Cardiac muscle cell (in vitro differentiated cells and primary cell): ENCODE measurements at regions not wholly inside any gene's neighbourhood (a gene's known extent, or its start where the extent isn't known, plus 50 kb on each side); places are given as distances from the start of the nearest gene placed in this dataset.

Experiments
- DNase-seq, 2 donors: peaks; one replicate each; pipeline versions ENCODE4 v3.0.0 to v3.0.0-alpha.2; 2010 to 2017; ENCODE audit warnings: low read depth in 1 of 2, low spot score in 1 of 2
- H3K27ac ChIP-seq: fragments of 200-600 bp; sonication (generic); 2 replicates; pipeline ENCODE4 v1.5.1; 2016
- H3K27me3 ChIP-seq: fragments of 200-600 bp; sonication (generic); 2 replicates; pipeline ENCODE4 v1.6.0; 2016; ENCODE audit warnings: control low read depth
- H3K36me3 ChIP-seq: fragments of 200-600 bp; sonication (generic); 2 replicates; pipeline ENCODE4 v1.5.1; 2016; ENCODE audit warnings: control low read depth
- H3K4me1 ChIP-seq: fragments of 200-600 bp; sonication (generic); 2 replicates; pipeline ENCODE4 v1.8.1; 2017; ENCODE audit warnings: low read depth, mild to moderate bottlenecking, mixed run types
- H3K4me3 ChIP-seq: fragments of 200-600 bp; sonication (generic); 2 replicates; pipeline ENCODE4 v1.5.1; 2016; ENCODE audit warnings: mild to moderate bottlenecking
- H3K9me3 ChIP-seq: fragments of 200-600 bp; sonication (generic); 2 replicates; pipeline ENCODE4 v1.5.1; 2017; ENCODE audit warnings: low read depth, mild to moderate bottlenecking, control low read depth
- TF ChIP-seq, protein P1 (sequence below): IDR thresholded peaks from 2 replicates; pipeline ENCODE4 v1.5.1; 2012; ENCODE audit warnings: low read depth, mild to moderate bottlenecking, low read length

GRCh38 chr9:30673132-30673531, 1711.3 kb upstream of the ACO1 start:
- Histone ChIP-seq H3K27me3 (no peaks in the 10 kb centered on the region), H3K27ac (no peak overlapping the region), H3K4me1 (no peaks in the 10 kb centered on the region), H3K36me3 (no peaks in the 10 kb centered on the region), H3K4me3 (no peak overlapping the region), H3K9me3 (no peaks in the 10 kb centered on the region)
- DNase-seq: no peak
- TF ChIP-seq, protein P1, sequence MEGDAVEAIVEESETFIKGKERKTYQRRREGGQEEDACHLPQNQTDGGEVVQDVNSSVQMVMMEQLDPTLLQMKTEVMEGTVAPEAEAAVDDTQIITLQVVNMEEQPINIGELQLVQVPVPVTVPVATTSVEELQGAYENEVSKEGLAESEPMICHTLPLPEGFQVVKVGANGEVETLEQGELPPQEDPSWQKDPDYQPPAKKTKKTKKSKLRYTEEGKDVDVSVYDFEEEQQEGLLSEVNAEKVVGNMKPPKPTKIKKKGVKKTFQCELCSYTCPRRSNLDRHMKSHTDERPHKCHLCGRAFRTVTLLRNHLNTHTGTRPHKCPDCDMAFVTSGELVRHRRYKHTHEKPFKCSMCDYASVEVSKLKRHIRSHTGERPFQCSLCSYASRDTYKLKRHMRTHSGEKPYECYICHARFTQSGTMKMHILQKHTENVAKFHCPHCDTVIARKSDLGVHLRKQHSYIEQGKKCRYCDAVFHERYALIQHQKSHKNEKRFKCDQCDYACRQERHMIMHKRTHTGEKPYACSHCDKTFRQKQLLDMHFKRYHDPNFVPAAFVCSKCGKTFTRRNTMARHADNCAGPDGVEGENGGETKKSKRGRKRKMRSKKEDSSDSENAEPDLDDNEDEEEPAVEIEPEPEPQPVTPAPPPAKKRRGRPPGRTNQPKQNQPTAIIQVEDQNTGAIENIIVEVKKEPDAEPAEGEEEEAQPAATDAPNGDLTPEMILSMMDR: no peak

DNA sequence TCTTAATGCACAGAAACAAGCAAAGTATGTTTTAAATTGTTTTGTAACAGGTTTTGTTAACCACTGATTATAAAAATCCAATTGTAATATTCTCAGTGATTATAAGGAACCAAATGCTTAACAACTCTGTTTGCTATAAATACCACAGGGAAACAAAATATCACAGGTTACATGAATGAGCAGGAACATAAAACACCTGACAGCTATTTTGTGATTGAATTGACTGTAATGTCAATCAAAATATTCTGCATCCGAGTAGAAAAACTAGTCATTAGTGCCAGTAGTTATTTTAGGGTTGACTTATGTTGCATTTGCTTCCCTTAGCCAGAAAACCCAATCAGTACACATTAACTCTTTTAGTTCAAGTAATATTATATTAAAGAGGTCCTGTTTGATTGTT, 1707.8 kb upstream of the ACO1 start:
- no peaks in the 10 kb centered on the region for H3K4me1 ChIP-seq
- no peak for DNase-seq
- no peaks in the 10 kb centered on the region for H3K27me3 ChIP-seq
- TF ChIP-seq, protein P1: no peak
- no peak overlapping the region for H3K4me3 ChIP-seq
- no peak overlapping the region for H3K27ac ChIP-seq
- no peaks in the 10 kb centered on the region for H3K9me3 ChIP-seq
- no peaks in the 10 kb centered on the region for H3K36me3 ChIP-seq

- TF ChIP-seq, protein P1: no peak
- Histone ChIP-seq H3K9me3 (no peaks in the 10 kb centered on the region), H3K4me3 (no peak overlapping the region), H3K4me1 (no peaks in the 10 kb centered on the region), H3K27me3 (no peaks in the 10 kb centered on the region), H3K36me3 (no peaks in the 10 kb centered on the region), H3K27ac (no peak overlapping the region)
- no peak for DNase-seq
These were observed 1707.2 kb upstream of the ACO1 start for GRCh38 chr9:30677221-30677620.

GRCh38 chr9:30688801-30689200, 1695.6 kb upstream of the ACO1 start:
- Histone ChIP-seq H3K9me3 (no peaks in the 10 kb centered on the region), H3K36me3 (no peaks in the 10 kb centered on the region), H3K27ac (no peak overlapping the region), H3K27me3 (no peaks in the 10 kb centered on the region), H3K4me3 (no peak overlapping the region), H3K4me1 (no peaks in the 10 kb centered on the region)
- TF ChIP-seq, protein P1: no peak
- DNase-seq: no peak

GRCh38 chr9:30697958-30698357, 1686.5 kb upstream of the ACO1 start:
- H3K4me1 ChIP-seq: no peaks in the 10 kb centered on the region
- DNase-seq: no peak
- H3K4me3 ChIP-seq: no peak overlapping the region
- H3K36me3 ChIP-seq: no peaks in the 10 kb centered on the region
- H3K27me3 ChIP-seq: no peaks in the 10 kb centered on the region
- TF ChIP-seq, protein P1: no peak
- no peak overlapping the region for H3K27ac ChIP-seq
- no peaks in the 10 kb centered on the region for H3K9me3 ChIP-seq

GRCh38 chr9:30711591-30711990, 1672.9 kb upstream of the ACO1 start:
- Histone ChIP-seq H3K36me3 (no peaks in the 10 kb centered on the region), H3K27ac (no peak overlapping the region), H3K4me3 (no peak overlapping the region), H3K9me3 (no peaks in the 10 kb centered on the region), H3K27me3 (no peaks in the 10 kb centered on the region), H3K4me1 (no peaks in the 10 kb centered on the region)
- TF ChIP-seq, protein P1: no peak
- no peak for DNase-seq
